GM18505 (cell line): ENCODE measurements at regions not wholly inside any gene's neighbourhood (a gene's known extent, or its start where the extent isn't known, plus 50 kb on each side); places are given as distances from the start of the nearest gene placed in this dataset.

Experiments used
- ATAC-seq: cut with Tn5 transposase; IDR thresholded peaks from one replicate; pipeline ENCODE4 v1.9.1; 2021; ENCODE audit not compliant: unreplicated experiment
- POLR2A ChIP-seq: IDR thresholded peaks from 4 replicates; pipeline ENCODE4 v1.6.1; 2011; ENCODE audit warnings: borderline replicate concordance; ENCODE audit not compliant: insufficient read depth, insufficient read length; ENCODE audit errors: extremely low read depth

- ATAC-seq: no peak
- TF ChIP-seq POLR2A: no peak
Observed at GRCh38 chr11:82270870-82271269, 462.8 kb downstream of the FAM181B start.

GRCh38 chr11:82268627-82269026 is 465.0 kb downstream of the FAM181B start:
- no peak for TF ChIP-seq POLR2A
- ATAC-seq: no peak

GRCh38 chr11:82267186-82267585 is 466.5 kb downstream of the FAM181B start:
- no peak for TF ChIP-seq POLR2A
- no peak for ATAC-seq

- TF ChIP-seq POLR2A: no peak
- ATAC-seq: peak; percentile 68
Observed at GRCh38 chr11:82261367-82261766, 472.3 kb downstream of the FAM181B start.

GRCh38 chr11:82250047-82250446 is 483.6 kb downstream of the FAM181B start:
- TF ChIP-seq POLR2A: no peak
- no peak for ATAC-seq

- no peak for TF ChIP-seq POLR2A
- no peak for ATAC-seq
Observed at GRCh38 chr11:82246926-82247325, 486.7 kb downstream of the FAM181B start.

- no peak for TF ChIP-seq POLR2A
- ATAC-seq: no peak
Observed at GRCh38 chr11:82239498-82239897, 494.2 kb downstream of the FAM181B start.

GRCh38 chr11:82234256-82234655 is 499.4 kb downstream of the FAM181B start:
- ATAC-seq: no peak
- TF ChIP-seq POLR2A: no peak

- no peak for ATAC-seq
- TF ChIP-seq POLR2A: no peak
Observed at GRCh38 chr11:82233201-82233600, 500.5 kb downstream of the FAM181B start.

GRCh38 chr11:82229341-82229740 is 504.3 kb downstream of the FAM181B start:
- ATAC-seq: peak; percentile 55
- TF ChIP-seq POLR2A: no peak

GRCh38 chr11:82225930-82226329 is 507.7 kb downstream of the FAM181B start:
- no peak for ATAC-seq
- no peak for TF ChIP-seq POLR2A

GRCh38 chr11:82225502-82225901 is 508.2 kb downstream of the FAM181B start:
- ATAC-seq: no peak
- no peak for TF ChIP-seq POLR2A

GRCh38 chr11:82216927-82217570 is 516.6 kb downstream of the FAM181B start:
- no peak for TF ChIP-seq POLR2A
- ATAC-seq: no peak

GRCh38 chr11:82210011-82210410 is 523.7 kb downstream of the FAM181B start:
- no peak for ATAC-seq
- TF ChIP-seq POLR2A: no peak

GRCh38 chr11:82195283-82195682 is 538.4 kb downstream of the FAM181B start:
- ATAC-seq: no peak
- no peak for TF ChIP-seq POLR2A
